HFFc6 (cell line): ENCODE measurements at regions not wholly inside any gene's neighbourhood (a gene's known extent, or its start where the extent isn't known, plus 50 kb on each side); places are given as distances from the start of the nearest gene placed in this dataset.

Experiments
- DNase-seq: peaks from one replicate; pipeline ENCODE4 v3.0.0-alpha.2; 2018
- H3K27ac Mint-ChIP-seq: 2 replicates; pipeline ENCODE4 v1.8.0; 2020; ENCODE audit warnings: mild to moderate bottlenecking, mixed read lengths
- H3K27me3 Mint-ChIP-seq: 2 replicates; pipeline ENCODE4 v1.8.0; 2021; ENCODE audit warnings: mild to moderate bottlenecking, moderate library complexity, mixed read lengths; ENCODE audit not compliant: insufficient read depth
- H3K36me3 Mint-ChIP-seq: 2 replicates; pipeline ENCODE4 v1.8.0; 2021; ENCODE audit warnings: low read depth, mixed read lengths
- H3K4me1 Mint-ChIP-seq: 2 replicates; pipeline ENCODE4 v1.8.0; 2020; ENCODE audit warnings: low read depth, mixed read lengths
- H3K4me3 Mint-ChIP-seq: 2 replicates; pipeline ENCODE4 v1.8.0; 2020; ENCODE audit warnings: mild to moderate bottlenecking, moderate library complexity, mixed read lengths
- H3K9me3 Mint-ChIP-seq: 2 replicates; pipeline ENCODE4 v1.8.0; 2020; ENCODE audit warnings: mild to moderate bottlenecking, mixed read lengths
- CTCF ChIP-seq: fragments of 200-600 bp; sonication (generic); IDR thresholded peaks from 2 replicates; pipeline ENCODE4 v1.5.0; 2021; ENCODE audit warnings: antibody characterized with exemption, mild to moderate bottlenecking

- no peaks in the 10 kb centered on the region for H3K4me1 Mint-ChIP-seq
- H3K27me3 Mint-ChIP-seq, result no peaks in the 10 kb centered on the region
- H3K4me3 Mint-ChIP-seq, result no peak overlapping the region
- H3K9me3 Mint-ChIP-seq, result peaks cover 29% of the 10 kb centered on the region
- H3K27ac Mint-ChIP-seq, result no peak overlapping the region
- no peak for DNase-seq
- no peaks in the 10 kb centered on the region for H3K36me3 Mint-ChIP-seq
- TF ChIP-seq CTCF, result no peak
Observed at GRCh38 chr2:16212321-16212720, 272.0 kb downstream of the MYCN start.

- DNase-seq, result no peak
- Mint-ChIP-seq H3K4me1 (no peaks in the 10 kb centered on the region), H3K27ac (no peak overlapping the region), H3K4me3 (no peak overlapping the region), H3K27me3 (no peaks in the 10 kb centered on the region), H3K36me3 (no peaks in the 10 kb centered on the region), H3K9me3 (peaks cover 32% of the 10 kb centered on the region)
- no peak for TF ChIP-seq CTCF
Observed at GRCh38 chr2:16211341-16211740, 271.0 kb downstream of the MYCN start.

GRCh38 chr2:16210841-16211240 lies 270.5 kb downstream of the MYCN start:
- no peak for TF ChIP-seq CTCF
- Mint-ChIP-seq H3K36me3 (no peaks in the 10 kb centered on the region), H3K9me3 (peaks cover 33% of the 10 kb centered on the region), H3K27ac (no peak overlapping the region), H3K4me3 (no peak overlapping the region), H3K4me1 (no peaks in the 10 kb centered on the region), H3K27me3 (no peaks in the 10 kb centered on the region)
- DNase-seq, result no peak

GRCh38 chr2:16209799-16210198 lies 269.4 kb downstream of the MYCN start:
- Mint-ChIP-seq H3K27ac (no peak overlapping the region), H3K4me3 (no peak overlapping the region), H3K9me3 (peaks cover 38% of the 10 kb centered on the region), H3K27me3 (no peaks in the 10 kb centered on the region), H3K36me3 (no peaks in the 10 kb centered on the region), H3K4me1 (no peaks in the 10 kb centered on the region)
- no peak for DNase-seq
- TF ChIP-seq CTCF, result no peak

GRCh38 chr2:16208921-16209320 lies 268.6 kb downstream of the MYCN start:
- no peak for DNase-seq
- H3K36me3 Mint-ChIP-seq, result no peaks in the 10 kb centered on the region
- H3K27me3 Mint-ChIP-seq, result no peaks in the 10 kb centered on the region
- no peaks in the 10 kb centered on the region for H3K4me1 Mint-ChIP-seq
- no peak for TF ChIP-seq CTCF
- no peak overlapping the region for H3K4me3 Mint-ChIP-seq
- H3K9me3 Mint-ChIP-seq, result peaks cover 45% of the 10 kb centered on the region
- H3K27ac Mint-ChIP-seq, result no peak overlapping the region

- DNase-seq, result no peak
- H3K27me3 Mint-ChIP-seq, result no peaks in the 10 kb centered on the region; the same call in 1 of the 2 replicates
- H3K36me3 Mint-ChIP-seq, result 0 out of 2 replicates have a peak, but pooled peaks cover 3% of the 10 kb centered on the region
- H3K4me3 Mint-ChIP-seq, result no peak overlapping the region
- no peak for TF ChIP-seq CTCF
- H3K27ac Mint-ChIP-seq, result no peak overlapping the region
- no peaks in the 10 kb centered on the region for H3K4me1 Mint-ChIP-seq
- peaks cover 51% of the 10 kb centered on the region for H3K9me3 Mint-ChIP-seq
Observed at GRCh38 chr2:16208241-16208797, 268.0 kb downstream of the MYCN start.
